ENCODE measurements at regions not wholly inside any gene's neighbourhood (a gene's known extent, or its start where the extent isn't known, plus 50 kb on each side); places are given as distances from the start of the nearest gene placed in this dataset.
"Not testable (repeated sequence)": the region's sequence is repeated elsewhere in the genome, so short reads cannot be mapped to it uniquely, and the experiment has no call there.

DNA sequence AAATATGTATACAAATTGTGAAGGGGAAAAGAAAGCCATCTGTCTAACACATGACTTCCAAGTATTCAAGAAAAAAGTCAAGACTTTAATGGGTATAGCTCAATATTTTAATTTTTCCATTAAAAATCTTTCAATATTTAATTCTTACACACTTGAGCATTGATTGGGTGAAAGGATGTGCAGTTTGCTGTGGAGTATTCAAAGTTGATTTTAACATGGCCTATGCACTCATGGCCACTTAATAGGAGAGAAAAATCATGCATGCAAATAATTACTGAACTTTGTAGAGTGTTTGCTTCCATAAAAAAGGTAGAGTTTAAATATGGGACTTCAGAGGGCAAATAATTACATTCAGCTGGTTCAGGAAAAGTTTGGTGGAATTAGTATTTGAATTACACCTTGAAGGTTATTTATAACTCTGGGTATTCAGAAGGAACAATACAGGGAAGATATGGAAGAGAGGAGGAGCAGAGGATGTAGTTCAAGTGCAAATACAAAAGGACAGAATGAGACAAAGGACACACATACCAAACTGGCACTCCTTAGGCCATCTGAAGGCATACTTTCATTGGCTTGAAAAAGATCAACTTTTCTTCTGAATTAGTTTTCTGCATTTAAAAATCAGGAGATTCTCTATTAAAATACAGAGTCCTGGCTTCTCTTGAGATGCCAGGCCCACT lies 90.1 kb downstream of the OTOL1 start:
- ATAC-seq, result no peak
- no peak for DNase-seq (ENCODE audit: missing footprints)
- intact Hi-C loops (cut with DNase I), result no loop called here

DNA sequence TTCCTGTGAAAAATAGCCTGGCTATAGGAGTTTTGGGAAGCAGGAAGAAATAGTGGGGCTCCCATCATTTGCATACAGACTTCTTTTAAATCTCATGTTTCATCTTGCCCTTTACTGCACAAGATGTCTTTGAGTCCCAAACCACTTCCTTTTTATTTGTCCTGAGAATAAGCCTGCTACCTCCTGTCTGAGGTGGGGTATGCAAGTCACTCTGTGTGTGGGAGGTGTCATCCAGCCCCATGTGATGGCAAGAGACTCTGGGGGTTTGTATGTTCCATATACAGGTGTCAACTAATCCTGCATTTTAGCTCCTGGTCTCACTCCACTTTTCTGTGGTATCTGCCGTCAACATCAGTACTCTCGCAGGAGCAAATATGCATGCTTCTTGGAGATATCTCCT lies 102.0 kb downstream of the OTOL1 start:
- no peak for ATAC-seq
- no peak for DNase-seq (ENCODE audit: missing footprints)
- intact Hi-C loops (cut with DNase I), result no loop called here

GRCh38 chr3:161599697-161600096 lies 103.1 kb downstream of the OTOL1 start:
- no peak for ATAC-seq
- intact Hi-C loops (cut with DNase I), result no loop called here
- DNase-seq (ENCODE audit: missing footprints), result no peak

GRCh38 chr3:161600173-161600572 lies 103.6 kb downstream of the OTOL1 start:
- ATAC-seq (no peak), DNase-seq (ENCODE audit: missing footprints) (no peak)
- intact Hi-C loops (cut with DNase I), result no loop called here

DNA sequence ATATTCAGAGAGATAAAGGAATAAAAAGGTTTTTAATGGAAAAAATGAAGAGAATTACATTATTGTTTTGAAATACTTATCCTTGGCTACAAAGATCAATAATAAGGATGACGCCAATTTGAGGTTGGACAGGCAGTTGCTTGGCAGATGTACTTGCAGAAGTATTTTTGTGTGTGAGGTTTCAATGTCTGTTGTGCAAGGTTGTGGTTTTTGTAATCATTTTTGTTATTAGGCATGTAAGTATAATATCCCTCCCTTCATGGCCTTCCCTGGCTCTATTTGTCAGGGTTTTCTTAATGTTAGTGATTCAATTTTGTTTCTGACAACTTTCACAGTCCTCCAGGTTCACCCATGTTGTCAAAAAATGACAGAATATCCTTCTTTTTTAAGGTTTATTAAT lies 105.9 kb downstream of the OTOL1 start:
- intact Hi-C loops (cut with DNase I), result no loop called here
- no peak for DNase-seq (ENCODE audit: missing footprints)
- no peak for ATAC-seq

DNA sequence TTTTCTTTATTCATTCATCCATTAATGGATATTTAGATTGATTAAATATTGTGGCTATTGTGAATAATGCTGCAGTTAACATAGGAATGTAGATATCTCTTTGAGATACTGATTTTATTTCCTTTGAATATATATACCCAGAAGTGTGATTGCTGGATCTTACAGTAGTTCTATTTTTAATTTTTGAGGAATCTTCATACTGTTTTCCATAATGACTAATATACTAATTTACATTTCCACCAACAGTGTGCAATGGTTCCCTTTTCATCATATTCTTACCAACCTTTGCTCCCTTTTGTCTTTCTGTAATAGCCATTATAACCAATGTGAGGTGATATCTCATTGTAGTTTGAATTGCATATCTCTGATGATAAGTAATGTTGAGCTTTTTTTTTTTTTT lies 106.3 kb downstream of the OTOL1 start:
- DNase-seq (ENCODE audit: missing footprints) (no peak), ATAC-seq (no peak)
- intact Hi-C loops (cut with DNase I), result no loop called here

GRCh38 chr3:161607056-161607455 lies 110.4 kb downstream of the OTOL1 start:
- intact Hi-C loops (cut with DNase I), result no loop called here
- ATAC-seq, result no peak
- no peak for DNase-seq (ENCODE audit: missing footprints)

GRCh38 chr3:161619351-161619750 lies 122.7 kb downstream of the OTOL1 start:
- intact Hi-C loops (cut with DNase I), result no loop called here
- DNase-seq (ENCODE audit: missing footprints) (no peak), ATAC-seq (no peak)

DNA sequence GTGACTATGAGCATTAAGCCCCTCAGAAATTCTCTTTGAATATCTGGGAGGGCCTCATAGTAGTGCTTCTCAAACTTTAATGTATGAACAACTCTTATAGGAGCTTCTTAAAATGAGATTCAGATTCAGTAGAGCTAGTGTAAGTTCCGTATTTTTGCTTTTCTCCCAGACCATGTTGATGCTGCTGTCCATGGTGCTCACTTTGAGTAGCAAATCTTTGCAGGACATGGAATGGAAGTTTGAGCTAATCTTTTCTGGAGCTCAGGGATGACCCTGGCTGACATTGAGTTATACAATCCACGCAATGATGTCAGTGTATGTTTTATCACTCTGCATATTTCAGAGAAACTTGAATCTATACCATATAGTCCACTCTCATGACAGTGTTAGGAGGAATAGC lies 134.2 kb downstream of the OTOL1 start:
- DNase-seq (ENCODE audit: missing footprints) (no peak), ATAC-seq (no peak)
- intact Hi-C loops (cut with DNase I), result no loop called here

GRCh38 chr3:161631536-161631935 lies 134.9 kb downstream of the OTOL1 start:
- DNase-seq (ENCODE audit: missing footprints), result no peak
- intact Hi-C loops (cut with DNase I), result no loop called here
- no peak for ATAC-seq

- DNase-seq (ENCODE audit: missing footprints), result no peak
- intact Hi-C loops (cut with DNase I), result no loop called here
- no peak for ATAC-seq
These were observed 141.0 kb downstream of the OTOL1 start for GRCh38 chr3:161637559-161637958.

DNA sequence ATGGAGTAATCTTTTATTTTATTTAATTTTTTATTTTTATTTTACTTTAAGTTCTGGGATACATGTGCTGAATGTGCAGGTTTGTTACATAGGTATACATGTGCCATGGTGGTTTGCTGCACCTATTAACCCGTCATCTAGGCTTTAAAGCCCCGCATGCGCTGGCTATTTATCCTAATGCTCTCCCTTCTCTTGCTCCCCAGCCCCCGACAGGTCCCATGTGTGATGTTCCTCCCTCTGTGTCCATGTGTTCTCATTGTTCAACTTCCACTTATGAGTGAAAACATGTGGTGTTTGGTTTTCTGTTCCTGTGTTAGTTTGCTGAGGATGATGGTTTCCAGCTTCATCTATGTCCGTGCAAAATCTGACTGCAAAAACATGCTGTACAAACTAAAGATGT lies 142.5 kb downstream of the OTOL1 start:
- peak; percentile 58 for DNase-seq (ENCODE audit: missing footprints)
- ATAC-seq; intact Hi-C loops (cut with DNase I): not testable (repeated sequence)

DNA sequence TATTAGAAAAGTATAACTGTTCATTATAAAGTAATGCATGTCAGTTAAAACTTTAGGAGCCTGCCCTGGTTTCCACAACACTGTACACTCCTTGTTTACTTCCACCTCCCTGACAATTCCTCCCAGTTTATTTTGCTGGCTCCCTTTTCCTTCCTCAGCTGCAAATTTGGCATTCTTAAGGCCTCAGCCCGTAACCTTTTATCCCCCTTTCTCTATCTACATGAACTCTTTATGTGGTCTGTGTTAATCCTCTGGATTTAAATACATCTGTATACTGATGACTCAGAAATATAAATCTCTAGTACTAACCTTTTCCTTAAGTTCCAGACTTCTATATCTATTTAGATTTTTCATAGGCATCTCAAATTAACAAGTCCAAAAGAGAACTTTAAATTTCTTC lies 143.6 kb downstream of the OTOL1 start:
- ATAC-seq (no peak), DNase-seq (ENCODE audit: missing footprints) (no peak)
- intact Hi-C loops (cut with DNase I), result no loop called here

DNA sequence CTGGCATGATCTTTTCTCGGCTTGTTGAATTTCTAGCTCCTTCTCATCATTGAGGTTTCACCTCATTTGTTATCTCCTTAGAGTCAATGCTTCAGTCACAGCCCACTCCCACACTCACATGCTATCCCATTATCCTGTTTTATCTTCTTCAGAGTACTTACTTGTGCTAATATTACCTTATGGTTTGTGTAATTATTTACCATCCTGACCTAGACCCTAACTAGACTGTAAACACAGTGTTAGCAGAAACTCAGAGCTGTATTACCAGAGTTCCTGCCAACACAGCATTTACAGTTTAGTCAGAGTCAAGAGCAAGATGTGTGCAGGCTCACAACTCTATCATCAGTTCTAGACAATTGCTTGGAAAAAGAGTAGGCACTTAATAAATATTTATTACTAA lies 144.7 kb downstream of the OTOL1 start:
- intact Hi-C loops (cut with DNase I), result no loop called here
- DNase-seq (ENCODE audit: missing footprints), result no peak
- no peak for ATAC-seq

DNA sequence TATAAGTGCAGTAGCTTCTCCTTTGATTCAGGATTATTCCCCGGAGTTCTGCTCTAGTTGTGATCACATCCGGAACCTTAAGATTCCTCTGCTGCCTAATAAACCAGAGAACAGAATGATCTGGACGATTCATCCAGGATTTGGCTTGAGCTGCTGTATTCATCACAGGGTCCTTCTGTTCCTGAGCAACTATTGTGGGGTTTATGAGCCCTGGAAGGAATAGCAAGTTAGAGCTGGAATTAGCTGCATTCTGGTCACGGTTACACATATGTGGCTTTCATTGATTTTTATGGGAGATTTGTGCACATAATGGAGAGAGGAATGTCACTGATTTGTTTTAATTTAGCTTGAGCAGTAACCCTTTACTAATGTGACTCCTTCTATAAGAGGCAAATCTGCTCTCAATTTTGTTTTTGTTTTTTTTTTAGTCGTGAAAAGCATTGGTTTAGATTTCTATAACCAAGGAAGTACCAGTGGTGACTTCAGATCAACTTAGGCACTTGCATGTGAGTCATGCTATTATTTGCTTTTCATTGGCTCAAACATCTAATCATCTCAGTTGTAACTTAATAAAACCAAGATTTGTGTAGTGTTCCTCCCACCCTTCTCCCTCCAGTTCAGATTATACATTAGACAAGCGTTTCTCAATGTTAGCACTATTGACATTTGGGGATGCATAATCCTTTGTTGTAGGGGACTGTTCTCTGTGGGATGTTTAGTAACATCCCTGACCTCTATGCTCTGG lies 148.5 kb downstream of the OTOL1 start:
- ATAC-seq (no peak), DNase-seq (ENCODE audit: missing footprints) (no peak)
- intact Hi-C loops (cut with DNase I), result no loop called here

DNA sequence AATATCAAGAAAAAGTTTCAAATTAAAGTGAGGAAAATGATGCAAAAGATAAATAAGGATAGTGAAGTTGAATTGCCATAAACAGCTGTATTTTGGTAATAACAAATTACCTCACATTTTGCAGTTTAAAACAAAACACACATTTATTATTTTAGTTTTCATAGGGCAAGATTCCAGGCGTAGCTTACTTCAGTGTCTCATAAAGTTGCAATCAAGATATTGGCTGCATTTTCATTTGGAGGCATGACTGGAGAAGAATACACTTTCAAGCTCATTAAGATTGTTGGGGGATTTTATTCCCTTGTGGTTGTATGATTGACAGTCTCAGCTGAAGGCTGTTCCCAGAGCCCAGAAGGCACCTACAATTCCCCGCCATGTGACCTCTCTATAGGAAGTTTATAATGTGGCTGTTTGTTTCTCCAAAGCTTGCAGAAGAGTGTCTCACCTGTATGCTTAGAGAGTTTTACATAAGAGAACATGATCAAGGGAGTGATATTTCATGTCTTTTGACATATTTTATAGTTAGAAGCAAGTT lies 151.4 kb downstream of the OTOL1 start:
- intact Hi-C loops (cut with DNase I), result no loop called here
- ATAC-seq, result no peak
- no peak for DNase-seq (ENCODE audit: missing footprints)

GRCh38 chr3:161649900-161650484 lies 153.4 kb downstream of the OTOL1 start:
- DNase-seq (ENCODE audit: missing footprints), result no peak
- intact Hi-C loops (cut with DNase I), result no loop called here
- no peak for ATAC-seq

GRCh38 chr3:161657786-161658185 lies 161.2 kb downstream of the OTOL1 start:
- ATAC-seq (no peak), DNase-seq (ENCODE audit: missing footprints) (no peak)
- intact Hi-C loops (cut with DNase I), result no loop called here

GRCh38 chr3:161671141-161671540 lies 174.5 kb downstream of the OTOL1 start:
- DNase-seq (ENCODE audit: missing footprints) (no peak), ATAC-seq (no peak)
- intact Hi-C loops (cut with DNase I), result no loop called here

GRCh38 chr3:161672478-161672877 lies 175.9 kb downstream of the OTOL1 start:
- ATAC-seq, result peak; percentile 92
- DNase-seq (ENCODE audit: missing footprints), result peak; percentile 53
- intact Hi-C loops (cut with DNase I), result no loop called here

Data from Right ventricle myocardium inferior (tissue), 1 donor.